Retina (tissue), 1 donor: ENCODE measurements at regions not wholly inside any gene's neighbourhood (a gene's known extent, or its start where the extent isn't known, plus 50 kb on each side); places are given as distances from the start of the nearest gene placed in this dataset.
A peak's percentile ranks its signal among the peaks of the same experiment; 100 is the strongest.
"Not testable (repeated sequence)": the region's sequence is repeated elsewhere in the genome, so short reads cannot be mapped to it uniquely, and the experiment has no call there.

Experiments used
- DNase-seq: peaks from one replicate; pipeline ENCODE4 v3.0.0-alpha.2; 2016

- DNase-seq = no peak
These were observed 246.6 kb upstream of the B3GAT1 start for GRCh38 chr11:134658481-134659225.

- no peak for DNase-seq
These were observed 245.6 kb upstream of the B3GAT1 start for GRCh38 chr11:134657631-134658030.

GRCh38 chr11:134656861-134657540 is 245.0 kb upstream of the B3GAT1 start:
- peak; percentile 10 for DNase-seq

- DNase-seq = not testable (repeated sequence)
These were observed 244.2 kb upstream of the B3GAT1 start for GRCh38 chr11:134656086-134656840.

GRCh38 chr11:134655189-134655989 is 243.3 kb upstream of the B3GAT1 start:
- DNase-seq = peak; percentile 38

GRCh38 chr11:134654161-134654915 is 242.3 kb upstream of the B3GAT1 start:
- DNase-seq = no peak

- DNase-seq = no peak
These were observed 240.7 kb upstream of the B3GAT1 start for GRCh38 chr11:134652586-134653255.

GRCh38 chr11:134647066-134647743 is 235.2 kb upstream of the B3GAT1 start:
- DNase-seq = no peak

GRCh38 chr11:134646561-134646960 is 234.5 kb upstream of the B3GAT1 start:
- DNase-seq = no peak

GRCh38 chr11:134645576-134645975 is 233.5 kb upstream of the B3GAT1 start:
- peak; percentile 37 for DNase-seq

- DNase-seq = peak; percentile 47
These were observed 232.7 kb upstream of the B3GAT1 start for GRCh38 chr11:134644476-134645456.

- DNase-seq = no peak
These were observed 231.3 kb upstream of the B3GAT1 start for GRCh38 chr11:134643115-134644012.

- no peak for DNase-seq
These were observed 230.2 kb upstream of the B3GAT1 start for GRCh38 chr11:134642206-134642605.

GRCh38 chr11:134640971-134641968 is 229.2 kb upstream of the B3GAT1 start:
- no peak for DNase-seq

- DNase-seq = no peak
These were observed 228.5 kb upstream of the B3GAT1 start for GRCh38 chr11:134640536-134640935.

GRCh38 chr11:134639586-134640330 is 227.7 kb upstream of the B3GAT1 start:
- no peak for DNase-seq
